ENCODE measurements at regions not wholly inside any gene's neighbourhood (a gene's known extent, or its start where the extent isn't known, plus 50 kb on each side); places are given as distances from the start of the nearest gene placed in this dataset.
"Not testable (repeated sequence)": the region's sequence is repeated elsewhere in the genome, so short reads cannot be mapped to it uniquely, and the experiment has no call there.

DNA sequence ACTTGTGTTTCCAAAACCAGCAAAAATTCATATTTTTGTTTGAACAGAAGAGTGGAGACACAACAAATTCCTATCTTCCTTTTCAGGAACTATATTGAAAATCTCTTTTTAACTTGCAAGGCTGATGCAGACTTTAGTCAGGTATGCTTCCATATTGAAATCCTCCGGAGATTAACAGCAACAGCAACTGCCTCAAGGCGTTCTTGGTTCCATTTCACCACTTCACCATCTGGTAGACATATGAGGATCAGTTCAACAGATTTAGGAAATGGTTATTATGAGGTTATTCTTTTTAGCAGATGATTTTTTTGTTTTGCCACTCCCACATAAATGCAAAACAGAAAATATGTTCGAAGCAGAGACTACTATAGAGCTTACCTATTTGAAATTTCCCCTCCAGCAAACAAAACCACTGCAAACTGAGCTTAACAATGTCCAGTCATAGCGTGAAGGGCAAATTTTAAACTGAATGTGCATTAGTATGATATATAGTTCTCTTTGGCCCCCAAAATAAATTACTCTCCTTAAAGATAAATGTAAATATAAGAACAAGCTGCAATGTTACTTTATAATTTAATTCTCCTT, 520.5 kb upstream of the ADGRB3 start:
- ATAC-seq (ENCODE audit: low FRiP score) (no peak), DNase-seq (ENCODE audit: low spot score) (no peak)
- TF ChIP-seq, protein P1, sequence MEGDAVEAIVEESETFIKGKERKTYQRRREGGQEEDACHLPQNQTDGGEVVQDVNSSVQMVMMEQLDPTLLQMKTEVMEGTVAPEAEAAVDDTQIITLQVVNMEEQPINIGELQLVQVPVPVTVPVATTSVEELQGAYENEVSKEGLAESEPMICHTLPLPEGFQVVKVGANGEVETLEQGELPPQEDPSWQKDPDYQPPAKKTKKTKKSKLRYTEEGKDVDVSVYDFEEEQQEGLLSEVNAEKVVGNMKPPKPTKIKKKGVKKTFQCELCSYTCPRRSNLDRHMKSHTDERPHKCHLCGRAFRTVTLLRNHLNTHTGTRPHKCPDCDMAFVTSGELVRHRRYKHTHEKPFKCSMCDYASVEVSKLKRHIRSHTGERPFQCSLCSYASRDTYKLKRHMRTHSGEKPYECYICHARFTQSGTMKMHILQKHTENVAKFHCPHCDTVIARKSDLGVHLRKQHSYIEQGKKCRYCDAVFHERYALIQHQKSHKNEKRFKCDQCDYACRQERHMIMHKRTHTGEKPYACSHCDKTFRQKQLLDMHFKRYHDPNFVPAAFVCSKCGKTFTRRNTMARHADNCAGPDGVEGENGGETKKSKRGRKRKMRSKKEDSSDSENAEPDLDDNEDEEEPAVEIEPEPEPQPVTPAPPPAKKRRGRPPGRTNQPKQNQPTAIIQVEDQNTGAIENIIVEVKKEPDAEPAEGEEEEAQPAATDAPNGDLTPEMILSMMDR (IDR thresholded peaks at IDR 0.05), result no peak

DNA sequence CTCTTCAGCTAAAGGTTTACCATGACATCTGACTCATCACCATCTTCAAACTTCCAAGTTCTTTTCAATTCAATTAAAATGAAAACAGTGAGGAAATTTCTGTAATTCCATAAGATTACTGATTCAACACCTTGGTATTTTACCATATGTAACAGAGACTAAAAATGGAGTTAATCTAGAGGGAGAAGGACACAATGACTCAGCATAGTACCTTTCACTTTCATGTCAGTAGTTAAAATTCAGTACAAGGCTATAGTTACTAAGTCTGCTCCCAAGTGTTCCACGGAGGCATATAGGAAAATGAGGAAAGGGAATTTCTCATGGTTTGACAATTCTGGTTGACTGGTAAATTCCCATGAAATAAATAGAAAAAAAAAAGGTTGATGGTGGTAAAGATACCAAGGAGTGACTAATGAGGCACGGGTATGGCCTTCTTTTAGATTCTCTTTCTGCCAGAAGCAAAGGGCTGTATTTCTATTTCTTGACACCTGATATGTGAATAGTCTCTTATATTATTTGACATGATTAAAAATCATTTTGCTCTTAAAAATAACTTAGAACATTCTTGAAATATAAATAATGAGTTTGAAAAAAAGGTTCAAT, 526.7 kb upstream of the ADGRB3 start:
- ATAC-seq (ENCODE audit: low FRiP score), result no peak
- TF ChIP-seq, protein P1 (IDR thresholded peaks at IDR 0.05), result no peak

GRCh38 chr6:68094070-68094469, 541.0 kb upstream of the ADGRB3 start:
- DNase-seq (ENCODE audit: low spot score), result no peak
- no peak for ATAC-seq (ENCODE audit: low FRiP score)
- TF ChIP-seq, protein P1 (IDR thresholded peaks at IDR 0.05), result no peak

More for the DNA sequence above, 526.7 kb upstream of the ADGRB3 start:
- no peak for DNase-seq (ENCODE audit: low spot score)

DNA sequence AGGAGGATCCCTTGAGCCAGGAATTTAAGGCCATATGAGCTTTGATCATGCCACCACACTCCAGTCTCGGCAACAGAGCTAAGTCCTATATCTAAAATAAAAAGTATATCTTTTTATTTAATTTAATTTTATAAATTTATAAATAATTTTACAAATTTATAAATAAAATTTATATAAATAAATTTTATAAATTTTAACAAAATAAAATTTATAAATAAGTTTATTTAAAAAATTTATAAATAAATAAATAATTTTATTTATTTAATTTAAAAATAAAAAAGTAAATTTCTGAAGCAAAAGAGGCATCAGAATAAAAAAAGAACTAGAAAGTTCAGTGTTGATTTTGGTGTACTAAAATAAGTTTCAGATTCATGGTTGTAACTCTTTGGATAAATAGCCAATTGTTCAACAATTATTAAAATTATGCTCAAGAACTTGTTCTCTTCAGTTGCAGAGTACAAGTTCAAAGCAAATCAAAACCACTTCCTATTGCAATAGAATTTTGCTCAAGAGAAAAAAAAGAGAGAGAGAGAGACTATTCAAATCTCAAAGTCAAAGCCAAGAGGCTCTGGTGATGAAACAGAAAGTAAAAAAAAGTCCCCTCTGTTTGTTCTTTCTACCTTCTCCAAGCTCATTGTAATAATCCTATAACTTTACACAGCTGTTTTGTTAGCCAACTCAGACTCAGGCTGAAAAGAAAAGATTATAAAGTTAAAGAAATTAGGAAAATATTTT, 547.5 kb upstream of the ADGRB3 start:
- no peak for DNase-seq (ENCODE audit: low spot score)
- TF ChIP-seq, protein P1 (IDR thresholded peaks at IDR 0.05), result no peak
- no peak for ATAC-seq (ENCODE audit: low FRiP score)

DNA sequence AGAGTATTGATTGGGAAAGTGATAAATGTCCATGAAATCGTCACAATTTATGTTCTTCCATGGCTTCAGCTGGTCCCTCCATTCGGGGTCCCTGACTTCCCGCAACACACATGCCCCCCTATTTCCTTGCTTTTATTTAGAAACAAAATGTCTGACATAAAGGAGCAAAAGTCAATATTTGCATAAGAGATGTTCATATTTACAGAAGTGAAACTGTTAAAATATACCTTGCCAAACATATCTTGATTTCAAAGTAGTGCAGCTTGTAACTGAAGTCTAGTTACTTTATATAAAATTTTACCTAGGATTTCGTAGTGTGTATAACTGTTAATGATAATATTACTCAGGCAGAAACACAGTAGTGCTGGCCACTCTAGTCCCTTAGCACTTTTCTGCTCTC, 548.9 kb upstream of the ADGRB3 start:
- TF ChIP-seq, protein P1 (IDR thresholded peaks at IDR 0.05), result no peak
- no peak for DNase-seq (ENCODE audit: low spot score)
- ATAC-seq (ENCODE audit: low FRiP score), result no peak

DNA sequence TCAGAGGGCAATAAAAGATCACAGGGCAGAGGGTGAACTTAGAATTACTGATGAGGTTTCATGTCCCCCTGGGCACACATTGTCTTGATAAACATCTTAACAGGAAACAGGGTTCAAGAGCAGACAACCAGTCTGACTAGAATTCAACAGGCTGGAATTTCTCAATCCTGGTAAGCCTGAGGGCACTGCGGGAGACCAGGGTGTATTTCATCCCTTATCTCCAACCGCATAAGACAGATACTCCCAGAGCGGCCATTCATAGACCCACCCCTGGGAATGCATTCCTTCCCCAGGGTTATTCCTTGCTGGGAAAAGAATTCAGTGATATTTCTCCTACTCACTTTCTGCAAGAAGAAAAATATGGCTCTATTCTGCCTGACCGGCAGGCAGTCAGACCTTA, 549.5 kb upstream of the ADGRB3 start:
- DNase-seq (ENCODE audit: low spot score); ATAC-seq (ENCODE audit: low FRiP score): not testable (repeated sequence)

DNA sequence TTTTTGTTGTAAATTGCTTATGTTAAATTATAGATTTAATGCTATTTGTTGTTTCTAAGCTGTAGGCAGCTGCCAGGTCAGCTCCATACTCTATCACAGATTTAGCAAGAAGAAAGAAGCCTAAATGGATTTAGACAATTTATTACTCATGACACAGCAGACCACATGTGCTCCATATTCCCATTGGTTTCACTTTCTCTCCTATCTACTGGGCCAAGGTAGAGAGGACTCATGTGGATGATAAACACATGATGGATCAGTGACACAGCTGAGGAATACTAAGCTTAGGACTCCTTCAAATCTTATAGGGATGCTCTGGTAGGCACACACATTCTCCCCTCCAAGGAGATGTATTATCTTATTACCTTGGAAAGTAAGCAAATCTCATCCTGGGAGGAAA, 553.0 kb upstream of the ADGRB3 start:
- TF ChIP-seq, protein P1 (IDR thresholded peaks at IDR 0.05), result no peak
- no peak for ATAC-seq (ENCODE audit: low FRiP score)
- DNase-seq (ENCODE audit: low spot score), result no peak
